GM18517 (cell line): ENCODE measurements at regions not wholly inside any gene's neighbourhood (a gene's known extent, or its start where the extent isn't known, plus 50 kb on each side); places are given as distances from the start of the nearest gene placed in this dataset.
"Not testable (repeated sequence)": the region's sequence is repeated elsewhere in the genome, so short reads cannot be mapped to it uniquely, and the experiment has no call there.

Source experiments
- ATAC-seq: cut with Tn5 transposase; IDR thresholded peaks from one replicate; pipeline ENCODE4 v1.9.1; 2021; ENCODE audit warnings: mild to moderate bottlenecking, moderate library complexity; ENCODE audit not compliant: unreplicated experiment

GRCh38 chr1:213523781-213524398 is 463.9 kb upstream of the PROX1 start:
- ATAC-seq, result no peak

- no peak for ATAC-seq
These were observed 461.5 kb upstream of the PROX1 start for GRCh38 chr1:213526306-213526705.

GRCh38 chr1:213530611-213531320 is 457.0 kb upstream of the PROX1 start:
- ATAC-seq, result no peak

- no peak for ATAC-seq
These were observed 456.1 kb upstream of the PROX1 start for GRCh38 chr1:213531369-213532310.

GRCh38 chr1:213533125-213533524 is 454.6 kb upstream of the PROX1 start:
- no peak for ATAC-seq

- ATAC-seq, result no peak
These were observed 452.1 kb upstream of the PROX1 start for GRCh38 chr1:213535679-213536078.

GRCh38 chr1:213538251-213538650 is 449.5 kb upstream of the PROX1 start:
- ATAC-seq, result no peak

GRCh38 chr1:213539464-213539863 is 448.3 kb upstream of the PROX1 start:
- ATAC-seq, result no peak

GRCh38 chr1:213541641-213542040 is 446.1 kb upstream of the PROX1 start:
- no peak for ATAC-seq

- ATAC-seq, result not testable (repeated sequence)
These were observed 442.6 kb upstream of the PROX1 start for GRCh38 chr1:213545181-213545580.

- no peak for ATAC-seq
These were observed 437.8 kb upstream of the PROX1 start for GRCh38 chr1:213549982-213550381.

GRCh38 chr1:213550804-213551203 is 437.0 kb upstream of the PROX1 start:
- no peak for ATAC-seq

- no peak for ATAC-seq
These were observed 435.7 kb upstream of the PROX1 start for GRCh38 chr1:213552045-213552444.

- ATAC-seq, result no peak
These were observed 427.5 kb upstream of the PROX1 start for GRCh38 chr1:213560226-213560625.

- ATAC-seq, result no peak
These were observed 425.9 kb upstream of the PROX1 start for GRCh38 chr1:213561870-213562269.

GRCh38 chr1:213564215-213564659 is 423.5 kb upstream of the PROX1 start:
- ATAC-seq, result no peak

- no peak for ATAC-seq
These were observed 418.6 kb upstream of the PROX1 start for GRCh38 chr1:213568929-213569815.

GRCh38 chr1:213569816-213570150 is 418.0 kb upstream of the PROX1 start:
- ATAC-seq, result no peak

- ATAC-seq, result no peak
These were observed 417.3 kb upstream of the PROX1 start for GRCh38 chr1:213570487-213570886.

GRCh38 chr1:213571419-213571818 is 416.4 kb upstream of the PROX1 start:
- ATAC-seq, result no peak

GRCh38 chr1:213571843-213572242 is 415.9 kb upstream of the PROX1 start:
- no peak for ATAC-seq
